Stimulated activated CD4-positive, alpha-beta T cell treated with anti-CD3 and anti-CD28 coated beads, Interleukin-1b, Interleukin-23, amount 100 ng/mL, for 48 hours (primary cell): ENCODE measurements at regions not wholly inside any gene's neighbourhood (a gene's known extent, or its start where the extent isn't known, plus 50 kb on each side); places are given as distances from the start of the nearest gene placed in this dataset.
"Not testable (repeated sequence)": the region's sequence is repeated elsewhere in the genome, so short reads cannot be mapped to it uniquely, and the experiment has no call there.

Experiments used
- DNase-seq: peaks from one replicate; pipeline ENCODE4 v3.0.0-alpha.2; 2020

DNA sequence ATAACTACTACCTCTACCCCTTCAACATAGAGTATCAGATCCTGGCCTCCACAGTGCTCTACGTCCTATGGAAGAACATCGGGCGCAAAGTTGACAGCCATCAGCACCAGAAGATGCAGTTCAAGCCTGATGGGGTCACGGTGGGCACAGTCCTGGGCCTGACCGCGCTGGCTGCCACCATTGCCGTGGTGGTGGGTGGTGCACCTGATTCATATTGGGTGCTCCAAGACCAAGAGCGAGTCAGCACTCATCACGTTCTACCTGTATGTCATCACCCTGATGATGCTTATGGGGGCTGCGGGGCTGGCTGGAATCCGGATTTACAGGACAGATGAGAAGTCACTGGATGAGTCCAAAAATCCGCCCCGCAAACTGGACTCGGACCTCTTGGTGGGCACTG is 846.4 kb downstream of the RPIA start:
- not testable (repeated sequence) for DNase-seq

DNA sequence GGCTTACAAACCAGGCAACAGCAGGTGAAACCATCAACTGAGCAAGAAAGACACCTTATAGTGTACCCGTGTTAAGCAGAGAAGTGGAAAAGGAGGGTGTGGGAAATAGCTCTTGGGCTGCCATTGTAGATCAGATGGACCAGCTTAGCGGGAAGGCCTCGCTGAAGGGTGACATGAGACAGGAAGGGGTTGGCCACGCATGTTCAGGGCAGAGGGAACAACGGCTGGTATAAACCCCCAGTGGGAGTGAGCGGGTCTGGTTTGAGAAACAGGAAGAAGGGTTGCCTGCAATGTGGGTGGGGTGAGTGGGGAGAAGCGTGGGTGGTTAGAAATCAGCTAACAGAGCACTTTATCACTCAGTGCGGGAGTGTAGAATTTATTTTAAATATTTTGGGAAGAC is 852.6 kb downstream of the RPIA start:
- not testable (repeated sequence) for DNase-seq

DNA sequence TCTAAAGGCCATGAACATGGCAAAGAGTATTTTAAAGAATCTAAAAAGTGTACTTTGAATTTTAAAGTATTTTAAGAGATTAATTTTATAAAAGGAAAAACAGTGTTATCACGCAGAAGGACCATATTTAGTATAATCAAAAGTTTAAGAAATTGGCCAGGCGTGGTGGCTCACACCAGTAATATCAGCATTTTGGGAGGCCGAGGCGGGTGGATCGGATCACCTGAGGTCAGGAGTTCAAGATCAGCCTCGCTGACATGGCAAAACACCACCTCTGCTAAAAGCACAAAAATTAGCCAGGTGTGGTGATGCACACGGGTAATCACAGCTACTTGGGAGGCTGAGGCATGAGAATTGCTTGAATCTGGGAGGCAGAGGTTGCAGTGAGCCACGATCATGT is 887.7 kb downstream of the RPIA start:
- not testable (repeated sequence) for DNase-seq

DNA sequence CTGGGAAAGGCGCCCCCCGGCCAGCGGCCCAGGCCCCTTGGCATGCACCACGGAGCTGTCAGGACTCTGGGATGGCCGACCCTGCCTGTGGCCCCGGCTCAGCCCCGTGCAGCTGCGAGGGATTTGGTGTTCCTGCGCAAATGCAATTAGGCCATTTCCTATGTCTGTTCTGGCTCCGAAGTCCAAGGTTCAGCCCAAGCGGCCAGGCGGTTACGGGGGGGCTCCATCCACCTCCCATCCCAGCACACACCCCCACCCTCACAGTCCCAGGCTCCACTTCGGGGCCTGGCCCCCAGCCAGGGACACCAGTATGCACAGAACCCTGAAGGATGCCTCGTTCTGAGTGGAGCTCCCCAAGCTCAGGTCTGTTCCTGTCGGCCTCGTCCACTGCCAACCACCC is 891.3 kb downstream of the RPIA start:
- not testable (repeated sequence) for DNase-seq

DNA sequence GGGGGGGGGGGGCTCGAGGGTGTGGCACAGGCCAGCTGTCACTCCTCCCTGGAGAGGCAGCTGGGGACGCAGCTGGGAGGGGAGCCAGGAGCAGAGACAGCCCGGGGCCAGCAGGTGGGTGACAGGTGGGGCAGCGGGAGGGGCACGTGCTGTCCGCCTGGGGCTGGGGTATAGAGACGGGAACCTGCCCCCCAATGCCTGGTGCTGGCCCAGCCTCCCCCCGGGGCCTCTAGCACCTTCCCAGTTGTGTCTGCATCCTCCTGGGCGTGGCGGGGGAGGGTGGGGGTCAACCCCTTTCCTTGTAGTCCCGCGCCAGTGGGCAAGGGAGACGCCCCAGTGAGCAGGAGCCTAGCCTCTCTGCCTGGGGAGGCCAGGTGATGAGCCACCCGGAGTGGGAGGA is 892.6 kb downstream of the RPIA start:
- not testable (repeated sequence) for DNase-seq

DNA sequence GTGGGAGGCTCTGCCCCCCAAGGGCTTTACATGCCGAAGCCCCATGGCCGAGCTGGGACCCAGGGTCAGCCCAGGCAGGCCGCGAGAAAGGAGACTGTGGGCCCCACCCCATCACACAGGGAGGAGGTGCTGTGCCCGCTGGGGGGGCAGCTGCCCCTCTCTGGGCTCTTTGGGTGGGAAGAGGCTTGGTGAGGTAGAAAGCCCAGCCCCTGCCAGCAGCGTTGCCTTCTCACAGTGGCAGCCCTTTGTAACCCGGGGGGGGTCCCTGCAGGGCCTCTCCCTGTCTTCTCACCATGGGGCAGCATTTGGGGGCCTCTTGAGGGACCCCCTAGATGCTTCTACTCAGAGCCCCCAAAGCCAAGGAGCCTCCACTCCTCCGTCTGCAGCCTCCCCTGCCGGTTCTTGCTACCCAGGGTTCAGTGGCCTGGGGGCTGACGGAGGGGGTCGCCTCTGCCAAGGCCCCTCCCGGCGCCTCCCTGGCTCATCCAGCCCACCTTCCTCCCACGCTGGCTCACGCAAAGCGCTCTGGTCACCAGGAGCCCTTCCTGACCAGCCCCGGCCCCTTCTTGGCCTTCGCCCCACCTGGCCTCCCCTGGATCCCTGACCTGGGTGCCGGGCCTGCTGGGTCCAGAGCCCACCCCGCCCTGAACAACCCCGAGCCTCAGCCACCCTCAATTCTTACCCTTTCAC is 893.5 kb downstream of the RPIA start:
- not testable (repeated sequence) for DNase-seq

DNA sequence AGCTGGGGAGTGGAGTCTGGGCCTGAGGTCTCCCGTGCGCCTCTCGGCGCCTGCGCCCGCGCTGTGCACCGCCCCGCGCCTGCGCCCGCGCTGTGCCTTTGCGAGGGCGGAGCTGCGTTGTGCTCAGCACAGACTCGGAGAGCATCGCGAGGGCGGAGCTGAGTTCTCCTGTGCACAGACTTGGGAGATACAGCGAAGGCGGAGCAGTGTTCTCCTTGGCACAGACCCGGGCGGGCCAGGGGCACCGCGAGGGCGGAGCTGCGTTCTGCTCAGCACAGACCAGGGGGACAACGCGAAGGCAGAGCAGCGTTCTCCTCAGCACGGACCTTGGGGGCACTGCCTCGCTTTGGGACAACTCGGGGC is 894.1 kb downstream of the RPIA start:
- peak; percentile 30 for DNase-seq

DNA sequence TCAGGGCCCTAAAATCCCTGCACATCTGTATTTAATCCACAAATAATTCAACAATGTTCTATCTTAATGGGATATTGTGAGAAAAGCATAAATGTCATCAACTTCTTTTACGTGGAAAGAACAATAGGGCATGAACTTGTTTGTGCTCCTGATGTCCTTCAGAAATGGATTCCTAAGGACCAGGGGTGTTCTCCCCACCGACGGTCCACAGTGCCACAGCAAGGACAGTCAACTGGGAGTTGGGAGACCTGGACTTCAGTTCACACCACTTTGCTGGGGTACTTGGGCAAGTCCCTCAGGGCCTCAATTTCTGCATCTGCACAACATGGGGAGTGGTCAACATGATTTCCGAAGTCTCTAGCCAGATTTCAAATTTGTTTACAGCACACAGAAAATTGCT is 908.4 kb downstream of the RPIA start:
- DNase-seq, result not testable (repeated sequence)

DNA sequence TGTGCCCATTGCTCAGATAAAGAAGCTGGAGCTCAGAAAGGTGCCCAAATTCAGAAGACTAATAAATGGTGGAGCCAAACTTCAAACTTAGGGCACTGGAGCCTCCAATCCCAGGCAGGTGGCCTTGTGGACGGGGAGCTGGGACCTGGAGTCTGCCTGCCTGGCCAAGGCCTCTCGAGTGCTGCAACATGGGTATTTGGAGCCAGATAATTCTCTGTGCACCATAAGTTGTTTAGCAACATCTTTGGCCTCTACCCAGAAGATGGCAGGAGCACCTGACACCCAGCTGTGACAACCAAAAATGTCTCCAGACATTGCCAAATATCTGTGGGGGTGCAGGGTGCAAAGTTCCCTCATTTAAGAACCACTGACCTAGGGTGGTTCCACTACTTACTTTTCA is 915.0 kb downstream of the RPIA start:
- DNase-seq, result not testable (repeated sequence)

DNA sequence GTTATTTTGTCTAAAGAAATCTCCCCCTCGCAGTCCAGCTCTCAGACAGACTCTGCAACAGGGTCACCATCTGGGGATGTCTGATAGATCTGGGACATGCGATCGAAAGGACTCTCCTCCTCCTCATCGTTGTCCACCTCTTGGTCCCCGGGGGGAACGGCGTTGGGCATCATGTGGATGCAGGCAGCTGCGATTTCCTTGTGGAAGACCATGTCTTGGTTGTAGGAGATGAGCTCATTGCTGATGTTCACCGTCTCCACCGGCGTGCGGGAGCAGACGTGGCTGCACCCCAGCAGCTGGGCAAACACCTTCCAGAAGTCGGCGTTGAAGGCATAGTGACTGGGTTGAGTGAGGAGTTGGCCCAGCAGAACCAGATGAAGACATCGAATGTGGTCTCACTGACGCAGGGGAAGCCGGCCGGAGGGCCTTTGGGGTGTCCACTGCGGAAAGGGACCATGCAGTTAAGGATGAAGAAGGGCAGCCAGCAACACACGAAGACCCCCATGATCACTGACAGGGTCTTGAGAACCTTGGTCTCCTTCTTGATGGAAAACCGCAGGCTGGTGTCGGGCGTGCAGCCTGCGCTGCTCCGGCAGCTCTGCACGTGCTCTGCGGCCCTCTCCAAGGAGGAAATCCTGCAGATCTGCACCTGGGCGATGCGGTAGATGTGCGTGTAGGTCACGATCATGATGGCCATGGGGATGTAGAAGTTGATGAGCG is 918.9 kb downstream of the RPIA start:
- DNase-seq, result not testable (repeated sequence)

DNA sequence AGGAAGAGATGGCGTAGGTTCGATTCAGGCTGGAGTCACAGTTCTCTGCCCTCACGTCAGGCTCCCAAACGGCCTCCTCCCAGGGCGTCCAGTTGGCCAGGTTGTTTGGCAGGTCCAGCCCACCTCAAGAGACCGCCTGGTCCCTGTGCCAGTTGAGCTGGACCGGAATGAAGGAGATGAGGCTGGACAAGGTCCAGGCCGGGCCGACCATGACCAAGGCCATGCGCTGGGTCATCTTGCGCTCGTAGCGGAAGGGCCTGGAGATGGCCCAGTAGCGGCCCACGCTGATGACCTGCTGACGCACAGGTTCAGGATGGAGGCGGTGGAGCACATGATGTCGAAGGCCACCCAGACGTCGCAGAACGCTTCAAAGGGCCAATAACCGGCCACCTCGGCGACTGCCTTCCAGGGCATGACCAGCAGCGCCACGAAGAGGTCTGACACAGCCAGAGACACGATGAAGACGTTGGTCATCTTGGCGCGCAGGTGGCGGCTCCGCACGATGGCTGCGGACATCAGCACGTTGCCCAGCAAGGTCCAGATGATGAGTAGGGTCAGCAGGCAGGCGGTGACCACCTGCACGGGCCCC is 919.5 kb downstream of the RPIA start:
- not testable (repeated sequence) for DNase-seq

DNA sequence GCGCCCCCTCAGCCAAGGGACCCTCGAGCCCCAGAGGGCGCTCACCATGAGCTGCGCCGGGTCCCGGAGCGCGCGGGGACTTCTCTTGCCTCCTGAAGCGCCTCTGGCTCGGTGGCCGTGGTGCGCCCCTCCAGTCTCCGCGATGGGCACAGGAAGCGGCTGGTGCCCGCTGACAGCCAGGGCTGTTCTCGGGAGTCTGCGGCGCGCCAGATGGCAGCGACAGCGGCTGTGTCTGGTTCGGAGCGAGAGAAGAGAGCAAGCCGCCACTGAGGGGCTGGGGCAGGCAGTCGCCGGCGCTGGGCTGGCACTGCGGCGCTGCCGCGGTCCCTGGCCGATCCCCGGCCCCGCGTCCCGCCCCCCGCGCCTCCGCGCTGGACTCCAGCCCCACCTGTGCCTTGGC is 920.2 kb downstream of the RPIA start:
- DNase-seq, result not testable (repeated sequence)

DNA sequence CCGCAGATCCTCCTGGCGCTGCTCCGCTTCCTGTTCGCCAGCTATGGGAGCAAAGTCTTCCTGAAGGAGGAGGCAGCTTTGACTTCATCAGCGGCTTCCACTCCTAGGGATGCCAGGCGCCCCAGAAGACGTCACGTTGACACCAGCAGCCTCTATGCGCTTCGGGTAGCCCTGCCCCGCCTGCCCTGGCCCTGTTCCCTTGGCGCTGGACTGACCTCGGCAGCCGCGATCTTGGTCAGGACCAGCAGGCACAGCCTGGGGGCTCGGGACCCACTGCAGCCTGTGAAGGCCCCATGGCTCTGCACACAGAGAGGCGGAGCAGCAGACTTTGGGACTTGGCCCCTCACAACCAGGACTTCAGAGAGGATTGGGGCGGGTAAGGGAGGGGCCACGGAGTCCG is 957.8 kb downstream of the RPIA start:
- not testable (repeated sequence) for DNase-seq

DNA sequence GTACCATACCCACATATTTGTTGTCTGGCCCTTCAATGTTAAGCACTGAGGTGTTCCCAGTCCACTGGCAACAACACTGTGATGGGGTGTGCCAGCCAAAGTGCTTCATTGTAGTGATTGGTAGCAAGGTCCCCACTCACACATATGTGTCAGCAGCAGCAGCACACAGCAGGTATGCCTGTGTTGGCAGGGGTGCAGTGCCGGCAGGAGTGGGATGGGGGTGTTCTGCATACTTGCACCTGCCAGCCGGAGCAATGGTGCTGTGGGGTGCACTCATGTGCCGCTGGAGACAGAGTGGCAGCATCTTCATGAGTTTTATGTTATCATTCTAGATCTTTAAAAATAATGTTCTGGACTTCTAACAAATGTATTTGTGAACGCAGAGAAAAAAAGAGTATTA is 987.8 kb downstream of the RPIA start:
- not testable (repeated sequence) for DNase-seq
